Neural cell (in vitro differentiated cells): ENCODE measurements at regions not wholly inside any gene's neighbourhood (a gene's known extent, or its start where the extent isn't known, plus 50 kb on each side); places are given as distances from the start of the nearest gene placed in this dataset.

Source experiments
- H2AFZ ChIP-seq: fragments of 200-600, 300-800 bp; sonication (generic), shearing (Covaris generic); 2 replicates; pipeline ENCODE4 v1.6.0; 2014; ENCODE audit warnings: low read depth, mild to moderate bottlenecking, antibody characterized with exemption, low read length, moderate library complexity
- H3F3A ChIP-seq: fragments of 200-600 bp; shearing (Covaris generic); 2 replicates; pipeline ENCODE4 v1.6.1; 2016; ENCODE audit warnings: mild to moderate bottlenecking, moderate library complexity, mixed read lengths, antibody characterized with exemption, low read length; ENCODE audit not compliant: insufficient read depth, poor library complexity, severe bottlenecking
- H3K27ac ChIP-seq: fragments of 200-600, 300-800 bp; sonication (generic), shearing (Covaris generic); 2 replicates; pipeline ENCODE4 v1.5.1; 2014; ENCODE audit warnings: mild to moderate bottlenecking, low read length, moderate library complexity
- H3K27me3 ChIP-seq: fragments of 300-800, 200-600 bp; sonication (generic), shearing (Covaris generic); 2 replicates; pipeline ENCODE4 v1.6.0; 2014; ENCODE audit warnings: mild to moderate bottlenecking, low read depth, low read length, moderate library complexity; ENCODE audit not compliant: insufficient read depth
- H3K36me3 ChIP-seq: fragments of 300-800, 200-600 bp; sonication (generic), shearing (Covaris generic); 2 replicates; pipeline ENCODE4 v1.5.1; 2014; ENCODE audit warnings: mild to moderate bottlenecking, antibody characterized with exemption, low read length, moderate library complexity; ENCODE audit not compliant: insufficient read depth
- H3K4me2 ChIP-seq: fragments of 300-800, 200-600 bp; sonication (generic), shearing (Covaris generic); 2 replicates; pipeline ENCODE4 v1.6.0; 2014; ENCODE audit warnings: mild to moderate bottlenecking, low read length
- H3K4me3 ChIP-seq: fragments of 300-800, 200-600 bp; sonication (generic), shearing (Covaris generic); 2 replicates; pipeline ENCODE4 v1.5.1; 2014; ENCODE audit warnings: mild to moderate bottlenecking, low read length, moderate library complexity
- H3K79me2 ChIP-seq: fragments of 200-600 bp; shearing (Covaris generic); replicated peaks from 2 replicates; pipeline ENCODE4 v1.6.0; 2014; ENCODE audit warnings: mild to moderate bottlenecking, low read length, moderate library complexity; ENCODE audit not compliant: insufficient read depth
- H3K9ac ChIP-seq: fragments of 300-800, 200-600 bp; sonication (generic), shearing (Covaris generic); 2 replicates; pipeline ENCODE4 v1.6.1; 2016; ENCODE audit warnings: mild to moderate bottlenecking, low read length, mixed read lengths
- H3K9me2 ChIP-seq: fragments of 200-600 bp; shearing (Covaris generic); 2 replicates; pipeline ENCODE4 v1.6.1; 2016; ENCODE audit warnings: mild to moderate bottlenecking, low read length, mixed read lengths; ENCODE audit not compliant: insufficient read depth
- H3K9me3 ChIP-seq: fragments of 200-600, 300-800 bp; sonication (generic), shearing (Covaris generic); 2 replicates; pipeline ENCODE4 v1.6.1; 2016; ENCODE audit warnings: mild to moderate bottlenecking, mixed run types, low read length, moderate library complexity, mixed read lengths
- H4K20me1 ChIP-seq: fragments of 200-600 bp; shearing (Covaris generic); 2 replicates; pipeline ENCODE4 v1.6.1; 2016; ENCODE audit warnings: mild to moderate bottlenecking, mixed run types; ENCODE audit not compliant: insufficient read depth
- EZH2 ChIP-seq: fragments of 200-600, 300-800 bp; shearing (Covaris generic), sonication (generic); IDR thresholded peaks from 2 replicates; pipeline ENCODE4 v1.6.1; 2014; ENCODE audit warnings: antibody characterized with exemption, low read length, borderline replicate concordance, mild to moderate bottlenecking; ENCODE audit not compliant: insufficient read depth, poor library complexity, severe bottlenecking
- MXI1 ChIP-seq: fragments of 450-650 bp; conservative IDR thresholded peaks from 2 replicates; pipeline ENCODE4 v1.6.1; 2014; ENCODE audit warnings: antibody characterized with exemption, mild to moderate bottlenecking; ENCODE audit not compliant: poor library complexity, severe bottlenecking
- POLR2AphosphoS5 ChIP-seq: IDR thresholded peaks from 2 replicates; pipeline ENCODE4 v1.6.1; 2012
- RAD21 ChIP-seq: fragments of 450-650 bp; conservative IDR thresholded peaks from 2 replicates; pipeline ENCODE4 v1.6.1; 2014; ENCODE audit warnings: antibody characterized with exemption, mild to moderate bottlenecking, moderate library complexity
- SMC3 ChIP-seq: fragments of 450-650 bp; conservative IDR thresholded peaks from 2 replicates; pipeline ENCODE4 v1.6.1; 2014; ENCODE audit warnings: antibody characterized with exemption, mild to moderate bottlenecking, moderate library complexity; ENCODE audit not compliant: poor library complexity
- TF ChIP-seq, protein P1 (sequence below): fragments of 450-650 bp; IDR thresholded peaks from 2 replicates; pipeline ENCODE4 v1.5.1; 2014; ENCODE audit warnings: antibody characterized with exemption, mild to moderate bottlenecking, moderate library complexity; ENCODE audit not compliant: poor library complexity, severe bottlenecking
- TF ChIP-seq, protein P2 (sequence below): IDR thresholded peaks from 2 replicates; pipeline ENCODE4 v1.6.1; 2012; ENCODE audit warnings: borderline replicate concordance

DNA sequence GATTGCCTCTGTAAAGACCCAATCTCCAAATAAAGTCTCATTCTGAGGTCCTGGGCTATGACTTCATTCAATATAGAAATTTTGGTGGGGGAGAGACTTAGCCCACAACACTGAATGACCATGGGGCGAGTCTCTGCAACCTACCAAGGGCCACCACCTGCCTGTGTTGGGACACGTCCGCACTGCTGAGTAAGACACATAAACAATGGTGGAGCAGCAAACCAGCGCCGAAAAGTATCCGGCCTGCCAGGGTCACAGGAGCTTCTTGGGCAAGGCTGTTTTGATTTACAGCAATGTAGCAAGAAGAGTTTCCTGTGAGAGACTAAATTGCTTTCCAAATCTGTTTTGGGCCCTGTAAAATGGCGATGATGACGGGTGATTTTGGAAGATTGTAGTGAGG, 122.3 kb downstream of the SHANK2 start:
- no peaks in the 10 kb centered on the region for H4K20me1 ChIP-seq
- no peak overlapping the region for H3K9ac ChIP-seq
- H3K27ac ChIP-seq: no peak overlapping the region
- H3K4me3 ChIP-seq: no peak overlapping the region
- no peaks in the 10 kb centered on the region for H3K9me3 ChIP-seq
- H3K36me3 ChIP-seq: no peaks in the 10 kb centered on the region
- no peaks in the 10 kb centered on the region for H3K27me3 ChIP-seq
- no peaks in the 10 kb centered on the region for H3F3A ChIP-seq
- H3K79me2 ChIP-seq: no peaks in the 10 kb centered on the region
- H2AFZ ChIP-seq: no peak overlapping the region
- no peak overlapping the region for H3K4me2 ChIP-seq
- no peaks in the 10 kb centered on the region for H3K9me2 ChIP-seq
- TF ChIP-seq, protein P1, sequence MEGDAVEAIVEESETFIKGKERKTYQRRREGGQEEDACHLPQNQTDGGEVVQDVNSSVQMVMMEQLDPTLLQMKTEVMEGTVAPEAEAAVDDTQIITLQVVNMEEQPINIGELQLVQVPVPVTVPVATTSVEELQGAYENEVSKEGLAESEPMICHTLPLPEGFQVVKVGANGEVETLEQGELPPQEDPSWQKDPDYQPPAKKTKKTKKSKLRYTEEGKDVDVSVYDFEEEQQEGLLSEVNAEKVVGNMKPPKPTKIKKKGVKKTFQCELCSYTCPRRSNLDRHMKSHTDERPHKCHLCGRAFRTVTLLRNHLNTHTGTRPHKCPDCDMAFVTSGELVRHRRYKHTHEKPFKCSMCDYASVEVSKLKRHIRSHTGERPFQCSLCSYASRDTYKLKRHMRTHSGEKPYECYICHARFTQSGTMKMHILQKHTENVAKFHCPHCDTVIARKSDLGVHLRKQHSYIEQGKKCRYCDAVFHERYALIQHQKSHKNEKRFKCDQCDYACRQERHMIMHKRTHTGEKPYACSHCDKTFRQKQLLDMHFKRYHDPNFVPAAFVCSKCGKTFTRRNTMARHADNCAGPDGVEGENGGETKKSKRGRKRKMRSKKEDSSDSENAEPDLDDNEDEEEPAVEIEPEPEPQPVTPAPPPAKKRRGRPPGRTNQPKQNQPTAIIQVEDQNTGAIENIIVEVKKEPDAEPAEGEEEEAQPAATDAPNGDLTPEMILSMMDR: no peak

DNA sequence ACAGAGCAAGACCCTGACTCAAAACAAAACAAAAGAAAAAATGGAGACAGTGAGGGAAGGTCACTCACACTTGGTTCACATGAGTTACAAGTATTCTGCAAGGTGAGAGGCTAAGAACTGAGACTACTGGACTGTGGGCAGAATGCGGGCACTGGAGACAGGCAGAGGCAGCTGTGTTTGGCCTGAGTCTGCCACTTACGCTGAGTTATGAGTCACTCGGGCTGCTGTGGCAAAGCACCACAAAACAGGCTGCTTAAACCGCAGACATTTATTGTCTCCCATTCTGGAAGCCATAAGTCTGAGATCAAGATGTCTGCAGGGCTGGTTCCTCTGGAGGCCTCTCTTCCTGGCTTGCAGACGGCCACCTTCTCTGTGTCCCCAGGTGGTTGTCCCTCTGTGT, 122.8 kb downstream of the SHANK2 start:
- Histone ChIP-seq H3K4me2 (no peak overlapping the region), H3K4me3 (no peak overlapping the region), H3K36me3 (no peaks in the 10 kb centered on the region), H4K20me1 (no peaks in the 10 kb centered on the region), H3F3A (no peaks in the 10 kb centered on the region), H3K9me3 (no peaks in the 10 kb centered on the region), H3K27ac (no peak overlapping the region), H3K27me3 (no peaks in the 10 kb centered on the region), H3K9ac (no peak overlapping the region), H3K9me2 (no peaks in the 10 kb centered on the region), H2AFZ (no peak overlapping the region), H3K79me2 (no peaks in the 10 kb centered on the region)
- TF ChIP-seq EZH2: no peak
- TF ChIP-seq, protein P2, sequence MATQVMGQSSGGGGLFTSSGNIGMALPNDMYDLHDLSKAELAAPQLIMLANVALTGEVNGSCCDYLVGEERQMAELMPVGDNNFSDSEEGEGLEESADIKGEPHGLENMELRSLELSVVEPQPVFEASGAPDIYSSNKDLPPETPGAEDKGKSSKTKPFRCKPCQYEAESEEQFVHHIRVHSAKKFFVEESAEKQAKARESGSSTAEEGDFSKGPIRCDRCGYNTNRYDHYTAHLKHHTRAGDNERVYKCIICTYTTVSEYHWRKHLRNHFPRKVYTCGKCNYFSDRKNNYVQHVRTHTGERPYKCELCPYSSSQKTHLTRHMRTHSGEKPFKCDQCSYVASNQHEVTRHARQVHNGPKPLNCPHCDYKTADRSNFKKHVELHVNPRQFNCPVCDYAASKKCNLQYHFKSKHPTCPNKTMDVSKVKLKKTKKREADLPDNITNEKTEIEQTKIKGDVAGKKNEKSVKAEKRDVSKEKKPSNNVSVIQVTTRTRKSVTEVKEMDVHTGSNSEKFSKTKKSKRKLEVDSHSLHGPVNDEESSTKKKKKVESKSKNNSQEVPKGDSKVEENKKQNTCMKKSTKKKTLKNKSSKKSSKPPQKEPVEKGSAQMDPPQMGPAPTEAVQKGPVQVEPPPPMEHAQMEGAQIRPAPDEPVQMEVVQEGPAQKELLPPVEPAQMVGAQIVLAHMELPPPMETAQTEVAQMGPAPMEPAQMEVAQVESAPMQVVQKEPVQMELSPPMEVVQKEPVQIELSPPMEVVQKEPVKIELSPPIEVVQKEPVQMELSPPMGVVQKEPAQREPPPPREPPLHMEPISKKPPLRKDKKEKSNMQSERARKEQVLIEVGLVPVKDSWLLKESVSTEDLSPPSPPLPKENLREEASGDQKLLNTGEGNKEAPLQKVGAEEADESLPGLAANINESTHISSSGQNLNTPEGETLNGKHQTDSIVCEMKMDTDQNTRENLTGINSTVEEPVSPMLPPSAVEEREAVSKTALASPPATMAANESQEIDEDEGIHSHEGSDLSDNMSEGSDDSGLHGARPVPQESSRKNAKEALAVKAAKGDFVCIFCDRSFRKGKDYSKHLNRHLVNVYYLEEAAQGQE: no peak
- no peak for TF ChIP-seq SMC3
- no peak for TF ChIP-seq MXI1
- TF ChIP-seq RAD21: no peak
- TF ChIP-seq POLR2AphosphoS5: no peak
- TF ChIP-seq, protein P1: no peak
